Right lobe of liver (tissue), 6 donors: ENCODE measurements at regions not wholly inside any gene's neighbourhood (a gene's known extent, or its start where the extent isn't known, plus 50 kb on each side); places are given as distances from the start of the nearest gene placed in this dataset.

Experiments
- ATAC-seq, 4 donors: fragments of 200-7000 bp; cut with Tn5 transposase; one replicate each; pipeline ENCODE4 v1.9.1; 2020; ENCODE audit warnings: mild to moderate bottlenecking in 4 of 4, moderate library complexity in 4 of 4
- DNase-seq, 3 donors: peaks; one replicate each; pipeline ENCODE4 v3.0.0-alpha.2; 2020
- H3K27ac ChIP-seq, 3 donors: fragments of 200-600 bp; one replicate each; pipeline ENCODE4 v1.8.0; 2022
- H3K27me3 ChIP-seq, 2 donors: fragments of 200-600 bp; one replicate each; pipeline ENCODE4 v1.8.0; 2022
- H3K36me3 ChIP-seq, 4 donors: fragments of 200-600 bp; sonication (generic) in 1 of 4; one replicate each; pipeline versions ENCODE4 v1.5.1 to v1.8.0; 2017 to 2022; ENCODE audit warnings: control low read depth in 1 of 4
- H3K4me1 ChIP-seq, 4 donors: fragments of 200-600 bp; sonication (generic) in 1 of 4; one replicate each; pipeline versions ENCODE4 v1.5.1 to v1.8.0; 2017 to 2022; ENCODE audit warnings: control low read depth in 1 of 4
- H3K4me3 ChIP-seq, 3 donors: fragments of 200-600 bp; one replicate each; pipeline ENCODE4 v1.8.0; 2022
- H3K9me3 ChIP-seq, 4 donors: fragments of 200-600 bp; sonication (generic) in 1 of 4; one replicate each; pipeline versions ENCODE4 v1.5.1 to v1.8.0; 2017 to 2022; ENCODE audit warnings: control low read depth in 1 of 4
- POLR2A ChIP-seq: fragments of 450-650 bp; IDR thresholded peaks from one replicate; pipeline ENCODE4 v1.6.1; 2017; ENCODE audit warnings: antibody characterized with exemption, mild to moderate bottlenecking
- WGBS: methylation state at CpG from one replicate; pipeline ENCODE4 v1.1.6; 2018; ENCODE audit warnings: low coverage, low lambda C conversion rate; ENCODE audit not compliant: insufficient coverage; ENCODE audit errors: missing lambda C conversion rate; 5-methylcytosine and 5-hydroxymethylcytosine counted together
- intact Hi-C, 2 donors: fragments of 100-400 bp; cut with DNase I; formaldehyde crosslinking; loops; one replicate each; pipeline versions ENCODE4 v1.11.2 to v1.14.1; 2022
- TF ChIP-seq, protein P1 (sequence below), 4 donors: fragments of 200-600 bp in 3 of 4; fragments of 450-650 bp in 1 of 4; IDR thresholded peaks; one replicate each; pipeline versions ENCODE4 v1.5.1 to v1.8.0; 2016 to 2022; ENCODE audit warnings: antibody characterized with exemption in 4 of 4, mild to moderate bottlenecking in 2 of 4
- donor health status: DM: no; HTN: yes; CAD: no.
- donor health status: DM: no; HTN: no; CAD: no.
- donor health status: DM: no; HTN: no; CAD: no.
- donor health status: DM: no; HTN: yes; CAD: no.
- donor health status: DM: no; HTN: yes; CAD: no.

DNA sequence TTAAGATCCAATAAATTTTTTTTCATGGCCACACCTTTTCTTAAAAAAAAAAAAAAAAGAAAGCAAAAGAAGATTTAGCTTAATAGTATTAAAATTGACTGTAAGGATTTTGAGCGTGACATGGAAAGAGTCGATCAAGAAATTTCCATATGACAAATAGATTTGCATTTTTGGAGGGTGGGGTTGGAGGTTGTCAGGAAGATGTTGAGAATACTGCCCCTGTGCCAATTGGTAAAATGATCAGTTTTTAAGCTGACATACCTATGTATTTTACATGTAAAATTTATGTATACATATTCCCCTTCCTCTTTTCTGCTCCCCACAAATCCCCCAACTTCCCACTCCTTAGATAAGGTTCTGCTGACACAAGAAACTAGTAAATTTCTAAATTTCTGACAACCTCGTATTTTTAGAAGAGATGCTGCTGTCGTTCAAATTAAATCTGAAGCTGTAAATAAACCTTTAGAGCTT, 520.9 kb downstream of the CD83 start:
- TF ChIP-seq, protein P1, sequence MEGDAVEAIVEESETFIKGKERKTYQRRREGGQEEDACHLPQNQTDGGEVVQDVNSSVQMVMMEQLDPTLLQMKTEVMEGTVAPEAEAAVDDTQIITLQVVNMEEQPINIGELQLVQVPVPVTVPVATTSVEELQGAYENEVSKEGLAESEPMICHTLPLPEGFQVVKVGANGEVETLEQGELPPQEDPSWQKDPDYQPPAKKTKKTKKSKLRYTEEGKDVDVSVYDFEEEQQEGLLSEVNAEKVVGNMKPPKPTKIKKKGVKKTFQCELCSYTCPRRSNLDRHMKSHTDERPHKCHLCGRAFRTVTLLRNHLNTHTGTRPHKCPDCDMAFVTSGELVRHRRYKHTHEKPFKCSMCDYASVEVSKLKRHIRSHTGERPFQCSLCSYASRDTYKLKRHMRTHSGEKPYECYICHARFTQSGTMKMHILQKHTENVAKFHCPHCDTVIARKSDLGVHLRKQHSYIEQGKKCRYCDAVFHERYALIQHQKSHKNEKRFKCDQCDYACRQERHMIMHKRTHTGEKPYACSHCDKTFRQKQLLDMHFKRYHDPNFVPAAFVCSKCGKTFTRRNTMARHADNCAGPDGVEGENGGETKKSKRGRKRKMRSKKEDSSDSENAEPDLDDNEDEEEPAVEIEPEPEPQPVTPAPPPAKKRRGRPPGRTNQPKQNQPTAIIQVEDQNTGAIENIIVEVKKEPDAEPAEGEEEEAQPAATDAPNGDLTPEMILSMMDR (IDR thresholded peaks at IDR 0.05), result no peak
- no peak for TF ChIP-seq POLR2A
- intact Hi-C loops, result no loop called here
- DNase-seq (no peak), ATAC-seq (no peak)
- Histone ChIP-seq H3K4me1 (no peaks in the 10 kb centered on the region), H3K27ac (no peak overlapping the region), H3K36me3 (no peaks in the 10 kb centered on the region), H3K4me3 (no peak overlapping the region), H3K27me3 (no peaks in the 10 kb centered on the region), H3K9me3 (no peaks in the 10 kb centered on the region)
- WGBS, result 45% methylated on average over 4 of the region's 4 CpGs

GRCh38 chr6:14638906-14639761, 521.6 kb downstream of the CD83 start:
- H3K4me3 ChIP-seq, result no peak overlapping the region
- ATAC-seq (peak; percentile 38 to 53 (median 46)), DNase-seq (no peak)
- H3K27ac ChIP-seq, result no peak overlapping the region
- no peaks in the 10 kb centered on the region for H3K4me1 ChIP-seq
- intact Hi-C loops, result no loop called here
- H3K36me3 ChIP-seq, result no peaks in the 10 kb centered on the region
- H3K27me3 ChIP-seq, result no peaks in the 10 kb centered on the region
- TF ChIP-seq POLR2A, result no peak
- TF ChIP-seq, protein P1 (IDR thresholded peaks at IDR 0.05), result no peak
- H3K9me3 ChIP-seq, result no peaks in the 10 kb centered on the region
- 13% methylated on average over 13 of the region's 13 CpGs for WGBS

DNA sequence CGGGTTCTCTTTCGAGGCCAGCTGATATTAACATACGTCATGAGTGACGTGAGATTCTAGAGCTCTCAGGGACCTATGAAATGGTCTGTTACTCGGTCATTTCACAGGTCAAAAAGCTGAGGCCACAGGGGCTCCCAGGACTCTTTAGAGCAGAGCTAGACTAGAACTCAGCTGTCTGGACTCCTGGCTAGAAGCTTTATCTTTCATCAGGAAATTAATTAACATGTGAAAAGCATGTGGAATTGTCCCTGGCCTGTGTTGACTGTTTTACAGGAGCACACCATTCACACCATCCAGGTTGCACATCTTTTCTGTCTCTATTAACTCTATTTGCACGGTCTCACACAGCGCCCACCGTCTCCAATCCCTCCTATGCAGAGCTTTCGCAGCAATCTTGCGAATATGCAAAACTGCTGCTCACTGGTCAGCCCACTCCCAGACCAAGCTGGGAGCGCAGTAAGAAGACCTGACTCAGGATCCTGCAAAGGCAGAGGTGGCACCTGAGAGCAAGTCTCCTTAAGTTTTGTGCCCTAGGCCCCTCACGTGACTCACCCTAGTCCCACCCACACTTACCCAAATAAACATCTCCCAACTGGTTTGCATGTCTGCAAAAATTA, 522.5 kb downstream of the CD83 start:
- no peaks in the 10 kb centered on the region for H3K27me3 ChIP-seq
- no peak overlapping the region for H3K4me3 ChIP-seq
- H3K9me3 ChIP-seq, result no peaks in the 10 kb centered on the region
- no peaks in the 10 kb centered on the region for H3K36me3 ChIP-seq
- no peaks in the 10 kb centered on the region for H3K4me1 ChIP-seq
- intact Hi-C loops, result no loop called here
- DNase-seq, result no peak
- no peak overlapping the region for H3K27ac ChIP-seq
- 91% methylated on average over 6 of the region's 12 CpGs for WGBS
- no peak for ATAC-seq
- TF ChIP-seq, protein P1 (IDR thresholded peaks at IDR 0.05), result no peak
- TF ChIP-seq POLR2A, result no peak

DNA sequence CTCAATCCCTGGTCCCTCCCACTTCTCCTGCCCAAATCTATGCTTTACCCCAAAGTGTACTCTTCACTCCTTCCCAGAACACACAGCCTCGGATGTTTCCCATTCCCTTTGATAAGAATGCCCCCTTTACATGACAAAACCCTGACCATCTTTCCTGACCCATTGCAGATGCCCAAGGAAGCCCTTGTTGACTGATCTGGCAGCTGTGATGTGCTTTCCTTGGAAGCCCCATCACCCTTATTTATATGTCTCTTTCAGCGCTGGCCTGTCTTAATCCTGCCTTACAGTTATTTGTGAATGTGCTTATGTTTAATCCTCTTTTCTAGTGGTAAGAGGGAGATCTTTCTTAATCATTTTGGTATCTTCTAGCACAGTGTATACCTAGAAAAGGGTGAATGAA, 523.1 kb downstream of the CD83 start:
- Histone ChIP-seq H3K27me3 (no peaks in the 10 kb centered on the region), H3K36me3 (no peaks in the 10 kb centered on the region), H3K4me1 (no peaks in the 10 kb centered on the region), H3K27ac (no peak overlapping the region), H3K9me3 (no peaks in the 10 kb centered on the region), H3K4me3 (no peak overlapping the region)
- ATAC-seq, result no peak
- intact Hi-C loops, result no loop called here
- no peak for TF ChIP-seq POLR2A
- TF ChIP-seq, protein P1 (IDR thresholded peaks at IDR 0.05), result no peak
- WGBS, result 60% methylated on average over 2 of the region's 2 CpGs
- no peak for DNase-seq
